ENCODE measurements at regions not wholly inside any gene's neighbourhood (a gene's known extent, or its start where the extent isn't known, plus 50 kb on each side); places are given as distances from the start of the nearest gene placed in this dataset.

DNA sequence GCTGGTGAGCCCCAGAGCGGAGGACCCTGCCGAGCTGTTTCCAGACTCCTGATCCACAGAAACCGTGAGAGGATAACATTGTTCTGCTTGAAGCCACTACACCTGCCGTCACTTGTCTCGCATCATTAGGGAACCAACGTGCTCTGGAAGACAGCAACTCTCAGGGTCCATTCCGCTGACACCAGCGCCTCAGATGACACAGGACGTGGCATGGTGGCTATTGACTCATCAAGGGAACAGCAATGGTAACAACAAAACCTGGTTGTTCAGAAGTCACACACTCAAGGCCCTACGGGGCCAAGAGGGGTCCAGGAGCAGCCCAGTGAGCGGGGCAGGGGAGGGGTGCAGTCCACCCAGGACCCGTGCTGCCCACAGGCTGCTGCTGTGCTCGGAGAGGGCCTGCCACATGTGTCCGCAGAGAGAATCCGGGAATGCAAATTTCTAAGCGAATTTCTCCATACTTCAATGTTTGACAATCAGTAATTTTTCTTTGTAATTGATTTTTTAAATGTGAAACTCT, 110.4 kb downstream of the TTLL2 start:
- TF ChIP-seq, protein P1, sequence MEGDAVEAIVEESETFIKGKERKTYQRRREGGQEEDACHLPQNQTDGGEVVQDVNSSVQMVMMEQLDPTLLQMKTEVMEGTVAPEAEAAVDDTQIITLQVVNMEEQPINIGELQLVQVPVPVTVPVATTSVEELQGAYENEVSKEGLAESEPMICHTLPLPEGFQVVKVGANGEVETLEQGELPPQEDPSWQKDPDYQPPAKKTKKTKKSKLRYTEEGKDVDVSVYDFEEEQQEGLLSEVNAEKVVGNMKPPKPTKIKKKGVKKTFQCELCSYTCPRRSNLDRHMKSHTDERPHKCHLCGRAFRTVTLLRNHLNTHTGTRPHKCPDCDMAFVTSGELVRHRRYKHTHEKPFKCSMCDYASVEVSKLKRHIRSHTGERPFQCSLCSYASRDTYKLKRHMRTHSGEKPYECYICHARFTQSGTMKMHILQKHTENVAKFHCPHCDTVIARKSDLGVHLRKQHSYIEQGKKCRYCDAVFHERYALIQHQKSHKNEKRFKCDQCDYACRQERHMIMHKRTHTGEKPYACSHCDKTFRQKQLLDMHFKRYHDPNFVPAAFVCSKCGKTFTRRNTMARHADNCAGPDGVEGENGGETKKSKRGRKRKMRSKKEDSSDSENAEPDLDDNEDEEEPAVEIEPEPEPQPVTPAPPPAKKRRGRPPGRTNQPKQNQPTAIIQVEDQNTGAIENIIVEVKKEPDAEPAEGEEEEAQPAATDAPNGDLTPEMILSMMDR (conservative IDR thresholded peaks at IDR 0.05) = no peak
- TF ChIP-seq ZFX (IDR thresholded peaks at IDR 0.05) = no peak

All from C4-2B (cell line).